ENCODE measurements at regions not wholly inside any gene's neighbourhood (a gene's known extent, or its start where the extent isn't known, plus 50 kb on each side); places are given as distances from the start of the nearest gene placed in this dataset.

DNA sequence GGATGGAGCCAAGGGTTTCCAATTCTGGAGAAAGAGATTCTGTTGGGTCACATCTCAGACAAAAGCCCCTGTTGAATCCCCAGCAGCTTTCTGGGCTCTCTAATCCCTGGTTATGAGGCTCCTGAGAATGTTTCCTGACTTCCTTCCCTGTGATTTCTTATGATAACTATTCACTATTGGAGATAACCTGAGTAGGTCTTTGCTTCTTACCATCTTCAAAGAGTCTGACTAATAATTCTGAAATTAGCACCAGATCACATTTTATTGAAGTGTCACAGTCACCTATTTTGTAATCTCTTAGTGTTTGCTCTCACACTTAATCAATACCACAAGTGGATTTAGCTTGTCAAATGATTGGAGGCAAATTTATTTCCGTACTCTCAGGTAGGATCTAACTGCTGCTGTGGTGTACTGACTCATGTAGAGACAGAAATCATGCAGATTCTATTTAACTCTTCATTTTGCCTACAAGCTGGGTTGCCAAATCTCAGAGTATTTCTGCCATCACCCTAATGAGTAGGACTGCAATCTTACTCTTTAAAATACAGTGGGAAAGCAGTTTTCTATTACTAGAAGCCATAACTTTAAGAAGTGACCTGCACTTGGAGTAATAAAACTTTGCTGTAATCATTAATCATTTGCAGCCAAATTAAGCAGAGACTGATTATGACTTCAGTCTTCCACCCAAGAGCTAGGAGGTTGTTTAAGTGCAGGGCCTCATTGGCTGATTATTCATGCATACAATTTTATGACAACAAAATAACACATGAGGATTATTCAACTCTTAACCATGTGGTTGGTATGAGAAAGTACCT, 422.1 kb downstream of the EPM2A start:
- no peak for TF ChIP-seq CTCF (conservative IDR thresholded peaks at IDR 0.05; ENCODE audit: low read depth, low read length)
- Histone ChIP-seq H3K36me3 (ENCODE audit: insufficient read depth) (no peaks in the 10 kb centered on the region), H3K27me3 (ENCODE audit: insufficient read depth, low read depth) (no peaks in the 10 kb centered on the region), H3K79me2 (ENCODE audit: insufficient read depth, low read depth) (no peaks in the 10 kb centered on the region), H4K20me1 (ENCODE audit: insufficient read depth) (no peaks in the 10 kb centered on the region), H3K4me3 (IDR thresholded peaks at IDR 0.05; ENCODE audit: insufficient read depth, low read depth, low read length) (no peak overlapping the region), H3K9ac (no peak overlapping the region), H3K27ac (no peak overlapping the region), H2AFZ (ENCODE audit: low read depth) (no peak overlapping the region), H3K4me1 (ENCODE audit: low read depth, poor library complexity, severe bottlenecking) (no peaks in the 10 kb centered on the region), H3K4me2 (no peak overlapping the region)

- Histone ChIP-seq H2AFZ (ENCODE audit: low read depth) (no peak overlapping the region), H3K27me3 (ENCODE audit: insufficient read depth, low read depth) (no peaks in the 10 kb centered on the region), H4K20me1 (ENCODE audit: insufficient read depth) (no peaks in the 10 kb centered on the region), H3K79me2 (ENCODE audit: insufficient read depth, low read depth) (no peaks in the 10 kb centered on the region), H3K4me3 (IDR thresholded peaks at IDR 0.05; ENCODE audit: insufficient read depth, low read depth, low read length) (no peak overlapping the region), H3K4me1 (ENCODE audit: low read depth, poor library complexity, severe bottlenecking) (no peaks in the 10 kb centered on the region), H3K9ac (no peak overlapping the region), H3K36me3 (ENCODE audit: insufficient read depth) (no peaks in the 10 kb centered on the region), H3K4me2 (no peak overlapping the region), H3K27ac (no peak overlapping the region)
- no peak for TF ChIP-seq CTCF (conservative IDR thresholded peaks at IDR 0.05; ENCODE audit: low read depth, low read length)
Observed at GRCh38 chr6:145315982-145316600, 419.2 kb downstream of the EPM2A start.

GRCh38 chr6:145318952-145319351, 416.4 kb downstream of the EPM2A start:
- H3K36me3 ChIP-seq (ENCODE audit: insufficient read depth): no peaks in the 10 kb centered on the region
- no peaks in the 10 kb centered on the region for H4K20me1 ChIP-seq (ENCODE audit: insufficient read depth)
- H3K4me2 ChIP-seq: no peak overlapping the region
- peaks cover 3% of the 10 kb centered on the region for H3K4me1 ChIP-seq (ENCODE audit: low read depth, poor library complexity, severe bottlenecking)
- H3K9ac ChIP-seq: no peak overlapping the region
- H3K4me3 ChIP-seq (IDR thresholded peaks at IDR 0.05; ENCODE audit: insufficient read depth, low read depth, low read length): no peak overlapping the region
- no peaks in the 10 kb centered on the region for H3K27me3 ChIP-seq (ENCODE audit: insufficient read depth, low read depth)
- no peak for TF ChIP-seq CTCF (conservative IDR thresholded peaks at IDR 0.05; ENCODE audit: low read depth, low read length)
- no peak overlapping the region for H2AFZ ChIP-seq (ENCODE audit: low read depth)
- no peaks in the 10 kb centered on the region for H3K79me2 ChIP-seq (ENCODE audit: insufficient read depth, low read depth)
- no peak overlapping the region for H3K27ac ChIP-seq

GRCh38 chr6:145319605-145320004, 415.7 kb downstream of the EPM2A start:
- Histone ChIP-seq H3K79me2 (ENCODE audit: insufficient read depth, low read depth) (no peaks in the 10 kb centered on the region), H3K9ac (no peak overlapping the region), H3K4me2 (no peak overlapping the region), H4K20me1 (ENCODE audit: insufficient read depth) (no peaks in the 10 kb centered on the region), H3K27me3 (ENCODE audit: insufficient read depth, low read depth) (no peaks in the 10 kb centered on the region), H2AFZ (ENCODE audit: low read depth) (no peak overlapping the region), H3K36me3 (ENCODE audit: insufficient read depth) (no peaks in the 10 kb centered on the region), H3K4me3 (IDR thresholded peaks at IDR 0.05; ENCODE audit: insufficient read depth, low read depth, low read length) (no peak overlapping the region), H3K27ac (no peak overlapping the region), H3K4me1 (ENCODE audit: low read depth, poor library complexity, severe bottlenecking) (peaks cover 3% of the 10 kb centered on the region)
- no peak for TF ChIP-seq CTCF (conservative IDR thresholded peaks at IDR 0.05; ENCODE audit: low read depth, low read length)

All from KMS-11 (cell line).